Keratinocyte (primary cell): ENCODE measurements at regions not wholly inside any gene's neighbourhood (a gene's known extent, or its start where the extent isn't known, plus 50 kb on each side); places are given as distances from the start of the nearest gene placed in this dataset.

Experiments
- DNase-seq: peaks from one replicate; pipeline ENCODE4 v3.0.0-alpha.2; 2011; ENCODE audit warnings: low read depth, missing footprints, low spot score
- FAIRE-seq: peaks from 2 replicates; lab custom pipeline; 2011; peaks lifted over from hg19 to GRCh38; lab: Jason Lieb, UNC
- H2AFZ ChIP-seq: 2 replicates; pipeline ENCODE4 v1.6.0; 2012; ENCODE audit warnings: low read length, control low read depth, inconsistent platforms; ENCODE audit not compliant: control insufficient read depth
- H3K27ac ChIP-seq: 2 replicates; pipeline ENCODE4 v1.5.1; 2011; ENCODE audit warnings: low read length; ENCODE audit not compliant: control insufficient read depth, insufficient read depth
- H3K27me3 ChIP-seq: 3 replicates; pipeline ENCODE4 v1.6.0; 2011; ENCODE audit warnings: low read length; ENCODE audit not compliant: control insufficient read depth, insufficient read depth; ENCODE audit errors: extremely low read depth
- H3K36me3 ChIP-seq, 2 experiments: 2 replicates in 1 of 2; 3 replicates in 1 of 2; pipeline ENCODE4 v1.5.1; 2011; ENCODE audit warnings: low read length in 2 of 2, mild to moderate bottlenecking in 1 of 2; ENCODE audit not compliant: control insufficient read depth in 2 of 2, insufficient read depth in 2 of 2; ENCODE audit errors: extremely low read depth in 1 of 2
- H3K4me1 ChIP-seq: 3 replicates; pipeline ENCODE4 v1.5.1; 2011; ENCODE audit warnings: low read length; ENCODE audit not compliant: control insufficient read depth, insufficient read depth; ENCODE audit errors: extremely low read depth
- H3K4me2 ChIP-seq: 3 replicates; pipeline ENCODE4 v1.6.0; 2011; ENCODE audit warnings: low read depth, low read length; ENCODE audit not compliant: control insufficient read depth, insufficient read depth; ENCODE audit errors: extremely low read depth
- H3K4me3 ChIP-seq, 3 experiments: fragments of 200-600 bp in 1 of 3; sonication (generic) in 1 of 3; 2 replicates in 2 of 3; 3 replicates in 1 of 3; pipeline ENCODE4 v1.5.1; 2011 to 2016; ENCODE audit warnings: low read length in 3 of 3, mild to moderate bottlenecking in 3 of 3, control low read depth in 2 of 3, inconsistent platforms in 1 of 3, low read depth in 1 of 3, mixed read lengths in 1 of 3, mixed run types in 1 of 3, moderate library complexity in 1 of 3; ENCODE audit not compliant: control insufficient read depth in 2 of 3, insufficient read depth in 2 of 3; ENCODE audit errors: extremely low read depth in 1 of 3
- H3K79me2 ChIP-seq: 2 replicates; pipeline ENCODE4 v1.6.0; 2012; ENCODE audit warnings: low read length; ENCODE audit not compliant: control insufficient read depth, insufficient read depth
- H3K9ac ChIP-seq: 3 replicates; pipeline ENCODE4 v1.6.0; 2011; ENCODE audit warnings: low read length; ENCODE audit not compliant: control insufficient read depth, insufficient read depth; ENCODE audit errors: extremely low read depth
- H3K9me1 ChIP-seq: 3 replicates; pipeline ENCODE4 v1.6.0; 2011; ENCODE audit warnings: low read length; ENCODE audit not compliant: control insufficient read depth, insufficient read depth; ENCODE audit errors: extremely low read depth
- H3K9me3 ChIP-seq: 2 replicates; pipeline ENCODE4 v1.5.1; 2012; ENCODE audit warnings: low read depth, low read length; ENCODE audit not compliant: control insufficient read depth
- H4K20me1 ChIP-seq: 3 replicates; pipeline ENCODE4 v1.6.0; 2011; ENCODE audit warnings: low read length; ENCODE audit not compliant: control insufficient read depth, insufficient read depth; ENCODE audit errors: extremely low read depth
- CTCF ChIP-seq, 3 experiments: IDR thresholded peaks in 1 of 3; conservative IDR thresholded peaks in 1 of 3; optimal IDR thresholded peaks in 1 of 3; 2 replicates in 2 of 3; 3 replicates in 1 of 3; pipeline versions ENCODE3 to v1.5.1; 2011; ENCODE audit warnings: low read length in 3 of 3, mild to moderate bottlenecking in 3 of 3, moderate library complexity in 2 of 3, control low read depth in 1 of 3, inconsistent platforms in 1 of 3; ENCODE audit not compliant: insufficient read depth in 2 of 3; ENCODE audit errors: extremely low read depth in 1 of 3
- EZH2 ChIP-seq: IDR thresholded peaks from one replicate; pipeline ENCODE4 v1.6.1; 2012; ENCODE audit warnings: inconsistent platforms, mild to moderate bottlenecking, low read length, moderate library complexity
- dilution Hi-C: fragments of 300-500 bp; cut with MboI; formaldehyde crosslinking; loops from one replicate; pipeline ENCODE4 v1.7.0; 2020; ENCODE audit warnings: low sequenced_read_pairs; ENCODE audit not compliant: extremely low pct_ligation_motif_present
- small RNA-seq, 3 experiments: library from RNA; depleted of rRNA; stranded (forward); fragments of <200 nt; gene quantifications; one replicate each; pipeline ENCODE3, GENCODE V24; 2012; ENCODE audit warnings: low read depth in 3 of 3, low replicate concordance in 1 of 3; ENCODE audit not compliant: insufficient read length in 3 of 3

- no peak for TF ChIP-seq EZH2
- TF ChIP-seq CTCF (optimal IDR thresholded peaks at IDR 0.05 in 1 of 3, IDR thresholded peaks at IDR 0.05 in 1 of 3, conservative IDR thresholded peaks at IDR 0.05 in 1 of 3; ENCODE audit: extremely low read depth in 1 of 3, insufficient read depth in 2 of 3, low read length in 3 of 3) = no peak
- Histone ChIP-seq H4K20me1 (no peaks in the 10 kb centered on the region), H3K4me2 (no peak overlapping the region), H3K79me2 (no peaks in the 10 kb centered on the region), H2AFZ (no peak overlapping the region), H3K27me3 (no peaks in the 10 kb centered on the region), H3K36me3 (no peaks in the 10 kb centered on the region), H3K9me1 (no peaks in the 10 kb centered on the region), H3K4me1 (no peaks in the 10 kb centered on the region), H3K9ac (no peak overlapping the region), H3K27ac (no peak overlapping the region), H3K4me3 (no peak overlapping the region), H3K9me3 (no peaks in the 10 kb centered on the region)
- dilution Hi-C loops = no loop called here
- no peak for FAIRE-seq
- no peak for DNase-seq
Measured at GRCh38 chr11:105192115-105192514, 52.5 kb upstream of the CARD18 start.

- H3K4me2 ChIP-seq = no peak overlapping the region
- TF ChIP-seq EZH2 (no peak), CTCF (optimal IDR thresholded peaks at IDR 0.05 in 1 of 3, IDR thresholded peaks at IDR 0.05 in 1 of 3, conservative IDR thresholded peaks at IDR 0.05 in 1 of 3; ENCODE audit: extremely low read depth in 1 of 3, insufficient read depth in 2 of 3, low read length in 3 of 3) (no peak)
Measured at GRCh38 chr11:105189581-105189980, 50.0 kb upstream of the CARD18 start.

More at GRCh38 chr11:105189581-105189980, 50.0 kb upstream of the CARD18 start:
- no peaks in the 10 kb centered on the region for H3K9me1 ChIP-seq
- FAIRE-seq (no peak), DNase-seq (no peak)
- H3K36me3 ChIP-seq = no peaks in the 10 kb centered on the region
- no peaks in the 10 kb centered on the region for H3K79me2 ChIP-seq
- no peaks in the 10 kb centered on the region for H3K9me3 ChIP-seq
- dilution Hi-C loops = no loop called here
- no peaks in the 10 kb centered on the region for H3K27me3 ChIP-seq
- H3K9ac ChIP-seq = no peak overlapping the region
- H3K27ac ChIP-seq = no peak overlapping the region
- no peak overlapping the region for H2AFZ ChIP-seq
- no peaks in the 10 kb centered on the region for H3K4me1 ChIP-seq
- H4K20me1 ChIP-seq = no peaks in the 10 kb centered on the region
- no peak overlapping the region for H3K4me3 ChIP-seq

Small RNA genes in the stretch of these regions (small RNA-seq; reads per million reads assigned to genes)
- gene AP003181.1 (0 reads per million in 3 experiments), gene RF00017 (0 reads per million in 3 experiments)
